ENCODE measurements at regions not wholly inside any gene's neighbourhood (a gene's known extent, or its start where the extent isn't known, plus 50 kb on each side); places are given as distances from the start of the nearest gene placed in this dataset.

DNA sequence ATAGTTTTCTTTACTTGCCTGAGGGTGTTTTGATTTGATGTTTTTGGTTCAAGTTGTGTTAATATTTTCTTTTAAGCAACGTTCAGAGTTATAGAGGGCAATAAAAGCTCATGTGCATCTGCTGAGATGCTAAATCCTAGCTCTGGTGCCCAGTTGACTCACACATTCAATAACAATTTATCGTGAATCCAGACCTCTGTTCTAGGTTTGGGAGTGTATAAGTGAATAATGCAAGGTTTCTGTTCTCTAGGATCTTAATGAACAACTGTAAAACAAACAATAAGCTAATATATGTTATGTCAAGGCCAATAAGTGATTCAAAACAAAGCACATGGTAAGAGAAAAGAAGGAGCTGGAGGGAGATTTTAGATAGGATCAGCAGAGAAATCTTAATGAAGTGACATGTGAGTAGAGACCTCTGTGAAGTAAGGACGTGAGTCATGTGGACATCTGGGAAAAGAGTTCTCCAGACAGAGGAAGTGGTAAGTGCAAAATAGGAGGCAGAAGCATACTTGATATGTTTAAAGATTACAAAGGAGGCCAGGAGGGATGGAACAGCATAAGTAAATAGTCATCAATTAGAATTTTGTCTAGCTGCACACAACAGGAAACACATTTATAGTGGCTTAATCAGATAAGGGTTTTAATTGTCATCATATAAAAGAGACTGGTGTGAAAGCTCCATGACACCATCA lies 278.5 kb upstream of the HTR2A start:
- H3K9me3 ChIP-seq, result no peaks in the 10 kb centered on the region
- H3K27ac ChIP-seq (replicated peaks in 1 of 4), result no peak overlapping the region
- TF ChIP-seq EP300 (IDR thresholded peaks at IDR 0.05) (no peak), POLR2AphosphoS5 (IDR thresholded peaks at IDR 0.05) (no peak), POLR2A (IDR thresholded peaks at IDR 0.05; ENCODE audit: low read depth) (no peak)
- TF ChIP-seq, protein P1, sequence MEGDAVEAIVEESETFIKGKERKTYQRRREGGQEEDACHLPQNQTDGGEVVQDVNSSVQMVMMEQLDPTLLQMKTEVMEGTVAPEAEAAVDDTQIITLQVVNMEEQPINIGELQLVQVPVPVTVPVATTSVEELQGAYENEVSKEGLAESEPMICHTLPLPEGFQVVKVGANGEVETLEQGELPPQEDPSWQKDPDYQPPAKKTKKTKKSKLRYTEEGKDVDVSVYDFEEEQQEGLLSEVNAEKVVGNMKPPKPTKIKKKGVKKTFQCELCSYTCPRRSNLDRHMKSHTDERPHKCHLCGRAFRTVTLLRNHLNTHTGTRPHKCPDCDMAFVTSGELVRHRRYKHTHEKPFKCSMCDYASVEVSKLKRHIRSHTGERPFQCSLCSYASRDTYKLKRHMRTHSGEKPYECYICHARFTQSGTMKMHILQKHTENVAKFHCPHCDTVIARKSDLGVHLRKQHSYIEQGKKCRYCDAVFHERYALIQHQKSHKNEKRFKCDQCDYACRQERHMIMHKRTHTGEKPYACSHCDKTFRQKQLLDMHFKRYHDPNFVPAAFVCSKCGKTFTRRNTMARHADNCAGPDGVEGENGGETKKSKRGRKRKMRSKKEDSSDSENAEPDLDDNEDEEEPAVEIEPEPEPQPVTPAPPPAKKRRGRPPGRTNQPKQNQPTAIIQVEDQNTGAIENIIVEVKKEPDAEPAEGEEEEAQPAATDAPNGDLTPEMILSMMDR (IDR thresholded peaks at IDR 0.05), result no peak
- no peak for DNase-seq (ENCODE audit: extremely low spot score)
- H3K4me1 ChIP-seq, result no peaks in the 10 kb centered on the region
- 62% methylated on average over 3 of the region's 3 CpGs for WGBS
- no peaks in the 10 kb centered on the region for H3K27me3 ChIP-seq
- no peaks in the 10 kb centered on the region for H3K36me3 ChIP-seq
- intact Hi-C loops (cut with DNase I), result no loop called here
- no peak overlapping the region for H3K4me3 ChIP-seq

DNA sequence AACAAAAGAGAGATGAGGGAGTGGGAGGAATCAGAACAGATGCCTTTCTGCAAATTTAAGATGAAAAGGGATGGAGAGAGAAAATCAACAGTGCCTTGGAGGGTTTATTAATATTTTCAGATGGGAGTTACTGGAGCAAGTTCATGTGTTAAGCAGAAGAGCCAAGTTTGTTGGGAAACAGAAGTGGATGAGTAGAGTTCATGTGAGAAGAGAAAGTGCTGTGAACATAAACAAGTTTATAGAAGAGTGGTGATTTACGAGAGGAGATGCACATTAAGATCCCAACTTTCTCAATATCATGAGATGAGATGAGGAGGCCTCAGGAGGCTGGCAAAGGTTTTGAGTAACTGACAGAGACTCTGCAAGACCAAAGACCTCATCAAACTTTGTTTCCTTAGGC lies 274.1 kb upstream of the HTR2A start:
- Histone ChIP-seq H3K27ac (replicated peaks in 1 of 4) (no peak overlapping the region), H3K27me3 (no peaks in the 10 kb centered on the region), H3K4me3 (no peak overlapping the region), H3K4me1 (no peaks in the 10 kb centered on the region), H3K36me3 (no peaks in the 10 kb centered on the region), H3K9me3 (no peaks in the 10 kb centered on the region)
- no peak for DNase-seq (ENCODE audit: extremely low spot score)
- intact Hi-C loops (cut with DNase I), result no loop called here
- 77% methylated on average over 1 of the region's 1 CpG for WGBS
- TF ChIP-seq POLR2A (IDR thresholded peaks at IDR 0.05; ENCODE audit: low read depth), result no peak
- TF ChIP-seq EP300 (IDR thresholded peaks at IDR 0.05), result no peak
- no peak for TF ChIP-seq POLR2AphosphoS5 (IDR thresholded peaks at IDR 0.05)
- TF ChIP-seq, protein P1 (IDR thresholded peaks at IDR 0.05), result no peak

DNA sequence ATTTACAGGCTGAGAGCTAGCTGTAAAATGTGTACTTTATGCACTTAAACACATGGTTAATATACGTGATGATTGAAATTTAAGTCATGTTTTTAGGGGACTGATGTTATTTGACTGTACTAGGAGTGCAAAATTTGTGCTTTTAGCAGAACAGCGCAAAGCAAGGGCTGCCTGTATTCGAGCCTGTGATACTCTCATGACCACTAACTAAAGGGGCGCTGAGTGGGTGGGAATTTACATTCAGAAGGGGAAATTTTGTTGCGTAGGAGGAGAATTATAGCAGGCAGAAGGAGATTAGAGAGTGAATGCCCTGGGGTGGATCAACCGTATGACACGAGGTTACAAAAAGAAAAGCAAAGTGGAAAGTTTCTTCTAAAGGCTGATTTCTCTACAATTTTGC lies 271.8 kb upstream of the HTR2A start:
- H3K36me3 ChIP-seq, result no peaks in the 10 kb centered on the region
- H3K4me1 ChIP-seq, result no peaks in the 10 kb centered on the region
- no peaks in the 10 kb centered on the region for H3K27me3 ChIP-seq
- DNase-seq (ENCODE audit: extremely low spot score), result no peak
- WGBS, result 78% methylated on average over 7 of the region's 7 CpGs
- H3K9me3 ChIP-seq, result no peaks in the 10 kb centered on the region
- H3K27ac ChIP-seq (replicated peaks in 1 of 4), result no peak overlapping the region
- no peak overlapping the region for H3K4me3 ChIP-seq
- TF ChIP-seq POLR2A (IDR thresholded peaks at IDR 0.05; ENCODE audit: low read depth) (no peak), POLR2AphosphoS5 (IDR thresholded peaks at IDR 0.05) (no peak), EP300 (IDR thresholded peaks at IDR 0.05) (no peak)
- TF ChIP-seq, protein P1 (IDR thresholded peaks at IDR 0.05), result no peak
- intact Hi-C loops (cut with DNase I), result no loop called here

DNA sequence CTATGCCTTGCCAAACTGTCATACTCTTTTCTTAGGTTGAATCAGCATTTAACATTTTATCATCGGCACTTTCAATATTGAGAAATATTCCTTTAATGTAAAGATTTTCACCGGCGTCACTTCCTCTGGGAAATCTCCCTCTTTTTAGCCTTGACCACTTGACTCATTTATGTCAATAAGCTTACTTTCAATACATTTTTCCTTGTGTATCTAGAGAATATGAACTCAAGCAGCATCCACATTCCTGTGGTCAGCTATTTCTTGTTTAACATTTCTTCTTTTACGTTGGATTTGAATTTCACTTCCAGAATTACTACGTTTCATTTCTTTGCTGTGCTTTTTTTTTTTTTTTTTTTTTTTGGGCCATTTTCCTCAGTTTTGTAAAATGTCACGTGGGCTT lies 271.2 kb upstream of the HTR2A start:
- no peaks in the 10 kb centered on the region for H3K4me1 ChIP-seq
- no peak for DNase-seq (ENCODE audit: extremely low spot score)
- WGBS, result 69% methylated on average over 6 of the region's 6 CpGs
- H3K27ac ChIP-seq (replicated peaks in 1 of 4), result no peak overlapping the region
- no peaks in the 10 kb centered on the region for H3K9me3 ChIP-seq
- no peaks in the 10 kb centered on the region for H3K27me3 ChIP-seq
- intact Hi-C loops (cut with DNase I), result no loop called here
- H3K36me3 ChIP-seq, result no peaks in the 10 kb centered on the region
- TF ChIP-seq, protein P1 (IDR thresholded peaks at IDR 0.05), result no peak
- TF ChIP-seq EP300 (IDR thresholded peaks at IDR 0.05), result no peak
- TF ChIP-seq POLR2A (IDR thresholded peaks at IDR 0.05; ENCODE audit: low read depth), result no peak
- no peak for TF ChIP-seq POLR2AphosphoS5 (IDR thresholded peaks at IDR 0.05)
- no peak overlapping the region for H3K4me3 ChIP-seq

DNA sequence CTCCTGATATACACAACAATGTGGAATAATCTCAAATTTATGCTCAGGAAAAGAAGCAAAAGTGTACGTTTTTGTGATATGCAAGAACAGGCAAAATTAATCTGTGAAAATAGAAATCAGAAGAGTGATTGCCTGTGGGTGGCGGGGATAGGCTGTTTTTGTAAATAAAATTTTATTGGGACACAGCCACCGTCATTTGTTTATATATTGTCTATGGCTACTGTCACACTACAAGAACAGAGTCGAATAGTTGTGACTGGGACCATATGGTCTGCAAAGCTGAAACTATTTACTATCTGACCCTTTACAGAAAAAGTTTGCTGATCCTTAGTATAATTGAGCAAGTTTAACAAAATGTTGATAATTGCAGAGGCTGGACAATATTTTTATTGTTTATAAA lies 269.5 kb upstream of the HTR2A start:
- Histone ChIP-seq H3K4me3 (no peak overlapping the region), H3K27ac (replicated peaks in 1 of 4) (no peak overlapping the region), H3K9me3 (no peaks in the 10 kb centered on the region), H3K36me3 (no peaks in the 10 kb centered on the region), H3K4me1 (no peaks in the 10 kb centered on the region), H3K27me3 (no peaks in the 10 kb centered on the region)
- DNase-seq (ENCODE audit: extremely low spot score), result no peak
- intact Hi-C loops (cut with DNase I), result no loop called here
- TF ChIP-seq, protein P1 (IDR thresholded peaks at IDR 0.05), result no peak
- TF ChIP-seq POLR2AphosphoS5 (IDR thresholded peaks at IDR 0.05) (no peak), EP300 (IDR thresholded peaks at IDR 0.05) (no peak), POLR2A (IDR thresholded peaks at IDR 0.05; ENCODE audit: low read depth) (no peak)
- 60% methylated on average over 4 of the region's 4 CpGs for WGBS

Measured in esophagus muscularis mucosa (tissue), 4 donors.